PC-9 (cell line): ENCODE measurements at regions not wholly inside any gene's neighbourhood (a gene's known extent, or its start where the extent isn't known, plus 50 kb on each side); places are given as distances from the start of the nearest gene placed in this dataset.

Source experiments
- BruUV-seq: library from RNA; stranded (reverse); fragments of 400-500 nt; replicated peaks from 2 replicates; lab custom pipeline; 2021; lab: Mats Ljungman, UMichigan
- CTCF ChIA-PET: fragments of 300-600 bp; sonication (Branson Sonifier 250); formaldehyde crosslinking; loops from one replicate; lab custom pipeline; 2022; ENCODE audit warnings: antibody characterized with exemption; lab: Charles Lee
- POLR2A ChIA-PET: fragments of 300-600 bp; sonication (Branson Sonifier 250); formaldehyde crosslinking; loops from one replicate; lab custom pipeline; 2022; ENCODE audit warnings: antibody characterized with exemption; ENCODE audit not compliant: unreplicated experiment; lab: Charles Lee
- DNase-seq, 2 experiments: peaks; one replicate each; pipeline versions ENCODE4 v3.0.0 to v3.0.0-alpha.2; 2015 to 2022; ENCODE audit warnings: mixed read lengths in 1 of 2
- H2AFZ ChIP-seq: fragments of 200-600 bp; sonication (generic); 2 replicates; pipeline ENCODE4 v1.8.1; 2017; ENCODE audit warnings: antibody characterized with exemption
- H3F3A ChIP-seq: fragments of 200-600 bp; sonication (generic); 2 replicates; pipeline ENCODE4 v1.8.1; 2017; ENCODE audit warnings: antibody characterized with exemption, mild to moderate bottlenecking, low read depth; ENCODE audit not compliant: insufficient read depth
- H3K27ac ChIP-seq: fragments of 200-600 bp; sonication (generic); 2 replicates; pipeline ENCODE4 v1.6.1; 2016; ENCODE audit warnings: mixed run types
- H3K27me3 ChIP-seq: fragments of 200-600 bp; sonication (generic); 2 replicates; pipeline ENCODE4 v1.6.1; 2016; ENCODE audit warnings: low read depth, mixed run types; ENCODE audit not compliant: insufficient read depth
- H3K36me3 ChIP-seq: fragments of 200-600 bp; sonication (generic); 2 replicates; pipeline ENCODE4 v1.6.1; 2016; ENCODE audit warnings: low read depth, mixed run types
- H3K4me1 ChIP-seq: fragments of 200-600 bp; sonication (generic); replicated peaks from 2 replicates; pipeline ENCODE4 v1.6.1; 2016; ENCODE audit warnings: mixed run types; ENCODE audit not compliant: insufficient read depth
- H3K4me2 ChIP-seq: fragments of 200-600 bp; sonication (generic); 2 replicates; pipeline ENCODE4 v1.6.1; 2017; ENCODE audit warnings: mixed run types
- H3K4me3 ChIP-seq: fragments of 200-600 bp; sonication (generic); 2 replicates; pipeline ENCODE4 v1.6.1; 2016; ENCODE audit warnings: mixed run types
- H3K79me2 ChIP-seq: fragments of 200-600 bp; sonication (generic); 2 replicates; pipeline ENCODE4 v1.6.1; 2017; ENCODE audit warnings: low read depth, mixed run types
- H3K9me2 ChIP-seq: fragments of 200-600 bp; sonication (generic); 2 replicates; pipeline ENCODE4 v1.8.1; 2017; ENCODE audit warnings: mild to moderate bottlenecking; ENCODE audit not compliant: insufficient read depth
- H3K9me3 ChIP-seq: fragments of 200-600 bp; sonication (generic); 2 replicates; pipeline ENCODE4 v1.8.1; 2016; ENCODE audit warnings: low read depth; ENCODE audit not compliant: insufficient read depth
- H4K20me1 ChIP-seq: fragments of 200-600 bp; sonication (generic); 2 replicates; pipeline ENCODE4 v1.8.1; 2017; ENCODE audit not compliant: insufficient read depth
- CTCF ChIP-seq: fragments of 200-600 bp; sonication (generic); conservative IDR thresholded peaks from 2 replicates; pipeline ENCODE4 v1.6.1; 2017; ENCODE audit warnings: mixed run types, antibody characterized with exemption, mild to moderate bottlenecking, moderate library complexity
- EZH2 ChIP-seq: fragments of 200-600 bp; sonication (generic); IDR thresholded peaks from 2 replicates; pipeline ENCODE4 v1.8.0; 2017; ENCODE audit warnings: antibody characterized with exemption, low read depth
- intact Hi-C: fragments of 100-400 bp; cut with micrococcal nuclease; formaldehyde crosslinking; loops from one replicate; pipeline ENCODE4 v1.10.0; 2022; ENCODE audit not compliant: unreplicated experiment

- Histone ChIP-seq H3K4me3 (no peak overlapping the region), H3K4me1 (no peaks in the 10 kb centered on the region), H3K79me2 (no peaks in the 10 kb centered on the region), H3K9me2 (no peaks in the 10 kb centered on the region), H3K36me3 (no peaks in the 10 kb centered on the region), H3K27me3 (peaks cover 37% of the 10 kb centered on the region), H3K4me2 (no peak overlapping the region), H3F3A (no peaks in the 10 kb centered on the region), H4K20me1 (no peaks in the 10 kb centered on the region), H3K27ac (no peak overlapping the region), H2AFZ (no peak overlapping the region), H3K9me3 (no peaks in the 10 kb centered on the region)
- BruUV-seq = no TSS peak
- peak; percentile 35 to 61 for DNase-seq
- CTCF ChIA-PET = no interaction called here
- intact Hi-C loops = loop anchor here (5.0 kb wide), 1 partner anchor 1671 kb away; no protein-coding TSS in a partner anchor
- POLR2A ChIA-PET = no interaction called here
- no peak for TF ChIP-seq EZH2
- TF ChIP-seq CTCF = peak; percentile 93
Observed at GRCh38 chr1:50348449-50349241, 74.6 kb downstream of the DMRTA2 start.

- Histone ChIP-seq H3F3A (no peaks in the 10 kb centered on the region), H3K4me2 (no peak overlapping the region), H4K20me1 (no peaks in the 10 kb centered on the region), H3K9me2 (no peaks in the 10 kb centered on the region), H3K9me3 (no peaks in the 10 kb centered on the region), H3K27me3 (peaks cover 37% of the 10 kb centered on the region), H3K4me1 (no peaks in the 10 kb centered on the region), H3K79me2 (no peaks in the 10 kb centered on the region), H3K4me3 (no peak overlapping the region), H2AFZ (no peak overlapping the region), H3K27ac (no peak overlapping the region), H3K36me3 (no peaks in the 10 kb centered on the region)
- intact Hi-C loops = loop anchor here (5.0 kb wide), 1 partner anchor 1671 kb away; no protein-coding TSS in a partner anchor
- BruUV-seq = no TSS peak
- ChIA-PET POLR2A (no interaction called here), CTCF (no interaction called here)
- TF ChIP-seq EZH2 (no peak), CTCF (no peak)
- no peak for DNase-seq
Observed at GRCh38 chr1:50347933-50348332, 75.3 kb downstream of the DMRTA2 start.

GRCh38 chr1:50346621-50347020 is 76.6 kb downstream of the DMRTA2 start:
- no peak overlapping the region for H2AFZ ChIP-seq
- H3K4me1 ChIP-seq = no peaks in the 10 kb centered on the region
- no peaks in the 10 kb centered on the region for H3K79me2 ChIP-seq
- H3F3A ChIP-seq = no peaks in the 10 kb centered on the region
- ChIA-PET POLR2A (no interaction called here), CTCF (interaction anchor here (0.6 kb wide), 1 partner anchor 641 kb away, joined by 3 read pairs; no protein-coding TSS in a partner anchor)
- no peak overlapping the region for H3K4me2 ChIP-seq
- no peak overlapping the region for H3K27ac ChIP-seq
- peaks cover 37% of the 10 kb centered on the region for H3K27me3 ChIP-seq
- no peaks in the 10 kb centered on the region for H3K36me3 ChIP-seq
- no peak for DNase-seq
- intact Hi-C loops = loop anchor here (5.0 kb wide), 1 partner anchor 1669 kb away; no protein-coding TSS in a partner anchor
- no peaks in the 10 kb centered on the region for H3K9me3 ChIP-seq
- no peak overlapping the region for H3K4me3 ChIP-seq
- TF ChIP-seq CTCF (no peak), EZH2 (no peak)
- no peaks in the 10 kb centered on the region for H4K20me1 ChIP-seq
- no peaks in the 10 kb centered on the region for H3K9me2 ChIP-seq
- no TSS peak for BruUV-seq
